Eye (tissue), 1 donor: ENCODE measurements at regions not wholly inside any gene's neighbourhood (a gene's known extent, or its start where the extent isn't known, plus 50 kb on each side); places are given as distances from the start of the nearest gene placed in this dataset.

ENCODE experiments used
- DNase-seq: peaks from one replicate; pipeline ENCODE4 v3.0.0-alpha.2; 2015

GRCh38 chr14:76924371-76925096 is 98.3 kb downstream of the LRRC74A start:
- peak; percentile 92 for DNase-seq

DNA sequence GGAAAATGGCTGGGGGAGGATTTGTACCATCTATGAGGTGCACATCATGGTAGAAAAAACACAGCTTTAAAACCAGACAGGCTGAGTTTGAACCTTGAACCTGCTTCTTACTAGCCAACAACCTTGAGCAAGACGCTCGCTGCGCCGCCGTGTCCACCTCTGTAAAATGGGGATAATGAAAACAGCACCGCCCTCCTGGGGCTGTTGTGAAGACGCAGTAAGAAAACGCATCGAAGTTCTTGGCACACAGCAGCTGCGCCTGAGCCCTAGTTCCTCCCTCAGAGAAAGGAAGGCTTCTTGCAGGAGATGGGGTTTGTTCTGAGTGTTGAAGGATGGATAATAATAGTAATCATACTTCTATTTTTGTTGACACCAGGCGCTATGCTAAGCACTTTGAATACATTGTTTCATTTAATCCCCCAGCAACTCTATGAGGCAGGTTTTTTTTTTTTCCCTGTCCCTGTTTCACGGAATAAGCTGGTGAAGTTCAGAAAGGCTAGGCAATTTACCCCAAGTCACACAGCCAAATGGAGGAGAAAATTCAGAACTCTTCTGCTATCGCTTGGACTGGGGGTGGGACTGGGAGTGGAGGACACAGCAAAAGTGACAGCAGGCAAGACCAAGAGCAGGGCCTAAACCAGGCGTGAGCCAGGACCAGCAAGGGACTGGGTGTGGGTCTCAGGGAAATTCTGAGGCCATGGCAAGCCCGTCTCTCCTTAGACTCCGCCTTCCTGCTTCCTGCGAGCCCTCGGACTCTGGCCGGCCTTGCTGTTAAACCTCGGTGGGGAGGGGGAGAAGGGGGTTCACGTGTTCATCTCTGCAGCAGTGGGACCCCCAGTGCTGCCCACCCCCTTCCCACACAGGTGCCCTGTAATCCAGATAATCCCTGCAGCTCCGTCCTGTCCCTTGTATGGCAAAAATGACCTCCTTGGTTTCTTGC is 97.5 kb downstream of the LRRC74A start:
- peak; percentile 22 for DNase-seq

GRCh38 chr14:76922584-76922983 is 96.4 kb downstream of the LRRC74A start:
- peak; percentile 94 for DNase-seq

- no peak for DNase-seq
Observed at GRCh38 chr14:76922092-76922491, 95.9 kb downstream of the LRRC74A start.

- DNase-seq, result no peak
Observed at GRCh38 chr14:76921088-76921399, 94.8 kb downstream of the LRRC74A start.

DNA sequence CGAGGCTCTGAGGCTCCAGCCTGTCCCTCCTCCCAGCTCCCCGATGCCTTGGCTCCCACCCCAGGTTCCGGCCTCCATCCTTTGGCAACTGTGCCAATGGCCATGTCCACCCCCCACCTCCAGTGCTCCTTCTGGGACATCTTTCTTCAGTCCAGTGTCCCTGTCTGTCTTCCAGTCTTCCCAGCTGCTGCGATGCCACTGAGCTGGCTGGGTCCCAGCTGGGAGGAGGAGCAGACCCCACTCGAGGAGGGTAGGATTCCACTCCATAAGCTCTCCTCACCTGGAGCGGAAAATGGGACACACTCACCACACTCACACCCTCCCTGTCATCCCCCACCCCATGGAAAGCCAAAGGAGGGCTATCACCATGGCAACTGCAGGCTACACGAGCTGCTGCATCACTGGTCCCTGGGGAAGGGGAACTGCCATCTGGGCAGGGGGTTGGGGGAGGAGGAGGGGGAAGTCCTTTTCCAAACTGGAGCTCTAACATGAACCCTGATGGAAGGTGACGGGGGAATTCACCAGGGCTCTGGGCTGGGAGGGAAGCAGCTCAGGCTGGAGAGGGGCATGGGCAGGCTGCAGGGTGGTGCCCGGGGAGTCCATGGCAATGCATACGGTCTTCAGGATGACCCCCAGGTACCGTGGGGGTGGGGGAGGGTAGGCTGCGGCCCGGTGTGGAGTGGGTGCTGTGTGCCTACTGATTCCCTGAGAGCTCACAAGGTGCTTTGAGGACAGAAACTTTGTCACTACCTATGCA is 94.3 kb downstream of the LRRC74A start:
- peak; percentile 97 for DNase-seq

DNA sequence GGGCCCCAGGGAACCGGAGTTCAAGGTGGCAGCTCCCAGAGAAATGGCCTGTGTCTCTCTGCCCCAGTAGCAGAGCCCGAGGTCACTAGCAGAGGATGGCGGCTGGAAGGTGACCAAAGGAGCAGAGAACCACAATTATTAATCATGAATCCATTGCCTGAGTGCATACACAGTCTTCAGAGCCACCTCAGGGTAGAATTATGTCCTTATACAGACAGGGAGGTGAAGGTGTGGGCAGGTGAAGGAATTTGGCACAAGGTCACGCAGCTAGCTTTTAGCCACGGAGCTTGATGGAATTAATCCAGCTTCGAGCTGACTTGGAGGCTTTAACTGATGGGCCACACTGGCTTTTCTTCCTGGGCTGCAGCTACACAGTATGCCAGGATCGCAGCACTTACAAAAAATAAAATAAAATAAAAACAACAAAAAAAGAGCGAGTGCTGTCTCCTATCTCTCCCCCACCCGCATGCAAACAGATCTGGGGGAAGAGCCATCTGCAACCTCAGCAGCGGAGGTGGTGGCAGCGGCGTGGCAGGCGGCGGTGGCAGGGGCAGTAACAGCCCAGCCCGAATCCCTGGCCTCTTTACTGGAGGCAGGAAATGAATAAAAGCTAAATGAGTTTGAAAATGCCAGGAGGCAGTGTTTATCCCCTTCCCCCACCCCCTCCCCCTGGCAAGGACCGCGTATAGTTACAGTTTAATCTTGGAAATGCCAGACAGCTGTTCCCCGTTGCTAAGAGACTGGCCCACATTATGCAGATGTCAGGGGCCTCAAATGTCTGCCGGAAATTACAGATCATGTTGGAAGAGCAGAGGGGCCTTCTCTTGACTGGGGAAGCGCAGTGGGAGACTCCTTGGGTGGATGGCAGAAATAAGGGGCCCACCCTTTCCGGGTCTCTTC is 93.5 kb downstream of the LRRC74A start:
- DNase-seq, result peak; percentile 96
